Mononuclear cell (primary cell): ENCODE measurements at regions not wholly inside any gene's neighbourhood (a gene's known extent, or its start where the extent isn't known, plus 50 kb on each side); places are given as distances from the start of the nearest gene placed in this dataset.

Source experiments
- H3K27me3 ChIP-seq: 2 replicates; pipeline ENCODE4 v1.6.0; 2011; ENCODE audit warnings: low read length, control low read depth; ENCODE audit not compliant: insufficient read depth
- H3K4me1 ChIP-seq: 2 replicates; pipeline ENCODE4 v1.5.1; 2011; ENCODE audit warnings: mild to moderate bottlenecking, low read length, control low read depth; ENCODE audit not compliant: insufficient read depth
- H3K4me3 ChIP-seq: 2 replicates; pipeline ENCODE4 v1.5.1; 2011; ENCODE audit warnings: mild to moderate bottlenecking, low read length, moderate library complexity
- H3K9me3 ChIP-seq: 2 replicates; pipeline ENCODE4 v1.5.1; 2011; ENCODE audit warnings: low read depth, mild to moderate bottlenecking, control low read depth, low read length

DNA sequence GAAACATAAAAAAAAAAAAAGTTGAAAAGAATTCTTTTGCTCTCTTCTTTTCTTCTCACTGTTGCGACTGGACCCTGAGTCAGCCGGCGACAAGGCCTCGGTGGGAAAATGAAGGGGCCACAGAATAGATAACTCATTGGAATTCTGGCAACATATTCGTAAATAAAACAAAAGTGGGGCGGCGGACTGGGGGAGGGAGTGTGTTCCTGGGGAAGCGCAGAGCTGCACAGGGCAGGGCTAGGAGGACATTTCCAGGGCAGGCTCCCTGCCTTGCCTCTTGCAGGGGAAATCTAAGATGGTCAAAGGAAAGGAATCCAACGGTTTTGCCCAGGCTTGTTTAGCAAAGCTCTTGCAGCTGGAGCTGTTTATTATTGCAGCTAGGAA is 1042.8 kb upstream of the NR2F2 start:
- no peaks in the 10 kb centered on the region for H3K9me3 ChIP-seq
- peaks cover 15% of the 10 kb centered on the region for H3K27me3 ChIP-seq
- H3K4me3 ChIP-seq, result no peak overlapping the region
- no peaks in the 10 kb centered on the region for H3K4me1 ChIP-seq

DNA sequence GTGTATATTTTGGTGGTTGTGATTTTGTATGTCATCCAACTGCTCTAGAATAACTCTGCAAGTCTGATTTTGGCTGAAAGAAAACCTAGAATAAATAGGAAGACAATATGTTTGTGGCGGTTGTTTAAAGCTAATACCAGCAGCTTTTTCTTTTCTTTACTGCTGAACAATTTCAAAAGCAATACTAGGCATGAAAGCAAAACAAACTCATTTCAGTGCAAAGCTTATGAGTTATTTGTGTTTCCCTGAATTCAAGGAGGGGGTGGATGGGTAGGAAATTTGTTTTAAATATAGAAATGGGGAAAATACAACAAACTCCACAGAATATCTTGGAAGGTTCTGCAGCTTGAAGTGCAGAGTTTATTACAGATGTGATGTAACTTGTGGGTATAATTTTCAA is 1041.9 kb upstream of the NR2F2 start:
- H3K27me3 ChIP-seq, result peaks cover 24% of the 10 kb centered on the region

DNA sequence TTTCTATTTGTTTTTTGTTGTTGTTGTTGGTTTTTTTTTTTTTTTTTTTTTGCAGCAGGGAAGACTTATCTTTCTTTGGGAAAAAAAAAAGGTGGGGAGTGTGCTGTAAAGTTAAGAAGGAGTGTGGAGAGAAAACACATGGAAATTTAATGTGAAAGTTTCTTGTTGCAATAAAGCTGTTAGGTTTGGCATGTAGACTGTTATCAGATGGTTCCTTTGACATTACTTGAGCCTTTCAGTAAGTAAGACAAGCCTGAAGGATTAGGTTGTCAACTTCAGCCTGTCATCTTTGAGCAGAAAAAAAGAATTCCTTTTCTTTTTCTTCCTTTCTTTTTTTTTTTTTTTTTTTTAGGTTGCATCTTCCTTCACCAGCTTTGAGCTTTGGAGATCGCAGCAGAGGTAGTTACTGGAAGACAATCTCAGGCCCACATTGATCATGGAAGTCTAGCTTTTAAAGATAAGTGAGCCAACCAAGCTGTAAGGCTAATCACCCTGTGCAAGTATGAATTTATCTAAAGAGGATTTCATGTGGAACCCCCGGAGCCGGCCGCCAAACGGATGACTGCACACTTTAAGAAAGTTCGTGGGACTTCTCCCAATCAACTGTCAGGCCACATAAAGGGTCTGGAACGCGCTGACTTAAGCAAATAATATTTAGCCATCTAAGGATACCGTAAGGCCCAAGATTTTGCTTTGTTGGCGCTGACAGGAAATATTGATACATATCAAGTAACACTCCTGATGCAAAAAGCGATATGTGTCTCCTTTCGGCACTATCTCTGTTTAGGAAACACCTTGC is 1040.1 kb upstream of the NR2F2 start:
- Histone ChIP-seq H3K4me1 (no peaks in the 10 kb centered on the region), H3K4me3 (no peak overlapping the region), H3K27me3 (peaks cover 24% of the 10 kb centered on the region), H3K9me3 (no peaks in the 10 kb centered on the region)

More for the DNA sequence above, 1041.9 kb upstream of the NR2F2 start:
- Histone ChIP-seq H3K4me1 (no peaks in the 10 kb centered on the region), H3K4me3 (no peak overlapping the region), H3K9me3 (no peaks in the 10 kb centered on the region)

DNA sequence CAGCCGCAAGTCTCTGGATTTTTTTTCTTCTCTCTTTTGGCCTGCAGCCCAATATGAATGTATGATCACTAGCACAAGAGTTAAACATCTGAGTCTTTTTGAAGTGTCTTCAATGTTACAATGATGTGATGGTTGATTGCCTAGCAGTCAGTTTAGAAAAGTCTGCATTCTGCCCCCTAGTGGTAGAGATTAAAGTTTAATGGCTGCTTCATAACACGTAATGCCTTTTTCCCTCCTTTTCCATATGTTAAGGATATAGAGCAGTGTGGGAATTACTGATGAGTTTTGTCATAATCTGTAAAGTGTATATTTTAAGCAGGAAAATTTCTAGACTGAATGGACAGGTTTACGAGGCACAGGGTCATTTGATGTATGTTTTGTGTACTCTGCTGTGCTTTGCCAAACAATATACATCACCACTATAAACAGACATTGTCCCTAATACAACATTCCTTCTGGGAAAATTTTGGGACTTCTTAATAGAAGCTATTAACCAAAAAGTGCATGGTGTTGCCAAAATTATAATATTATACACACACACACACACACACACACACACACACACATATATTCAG is 1038.5 kb upstream of the NR2F2 start:
- Histone ChIP-seq H3K4me1 (no peaks in the 10 kb centered on the region), H3K9me3 (no peaks in the 10 kb centered on the region), H3K27me3 (peaks cover 19% of the 10 kb centered on the region), H3K4me3 (no peak overlapping the region)

DNA sequence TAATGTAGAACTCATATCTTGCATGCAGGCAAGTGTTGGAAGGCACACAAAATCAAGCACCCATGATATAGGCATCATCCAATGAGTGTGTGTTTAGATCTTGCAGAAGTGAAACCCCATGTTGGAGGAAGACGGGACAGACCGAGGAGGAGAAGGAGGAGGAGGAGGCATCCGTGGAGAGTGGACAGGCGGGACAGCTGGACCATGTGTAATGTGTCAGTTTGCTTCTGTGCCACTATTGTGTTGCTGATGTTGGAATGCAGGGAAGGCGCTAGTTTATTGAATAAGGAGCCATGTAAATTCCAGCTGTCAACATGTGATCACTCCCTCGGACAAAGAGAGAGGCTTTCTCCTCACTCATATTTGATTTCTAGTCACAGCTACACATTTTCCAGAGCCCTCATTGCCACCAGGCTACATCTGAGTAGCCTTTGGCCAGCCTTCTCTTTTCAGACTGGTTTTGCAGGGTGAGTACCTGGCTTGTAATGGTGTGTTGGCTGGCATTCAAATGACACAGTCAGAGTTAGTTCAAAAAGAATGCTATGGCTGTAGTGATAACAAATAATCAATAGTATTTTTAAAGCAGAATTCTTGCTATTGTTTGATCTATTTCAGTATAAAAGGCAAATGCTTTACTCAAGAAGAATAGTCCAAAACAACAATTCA is 1037.6 kb upstream of the NR2F2 start:
- H3K27me3 ChIP-seq, result peaks cover 22% of the 10 kb centered on the region
- no peak overlapping the region for H3K4me3 ChIP-seq
- no peaks in the 10 kb centered on the region for H3K9me3 ChIP-seq
- H3K4me1 ChIP-seq, result no peaks in the 10 kb centered on the region

DNA sequence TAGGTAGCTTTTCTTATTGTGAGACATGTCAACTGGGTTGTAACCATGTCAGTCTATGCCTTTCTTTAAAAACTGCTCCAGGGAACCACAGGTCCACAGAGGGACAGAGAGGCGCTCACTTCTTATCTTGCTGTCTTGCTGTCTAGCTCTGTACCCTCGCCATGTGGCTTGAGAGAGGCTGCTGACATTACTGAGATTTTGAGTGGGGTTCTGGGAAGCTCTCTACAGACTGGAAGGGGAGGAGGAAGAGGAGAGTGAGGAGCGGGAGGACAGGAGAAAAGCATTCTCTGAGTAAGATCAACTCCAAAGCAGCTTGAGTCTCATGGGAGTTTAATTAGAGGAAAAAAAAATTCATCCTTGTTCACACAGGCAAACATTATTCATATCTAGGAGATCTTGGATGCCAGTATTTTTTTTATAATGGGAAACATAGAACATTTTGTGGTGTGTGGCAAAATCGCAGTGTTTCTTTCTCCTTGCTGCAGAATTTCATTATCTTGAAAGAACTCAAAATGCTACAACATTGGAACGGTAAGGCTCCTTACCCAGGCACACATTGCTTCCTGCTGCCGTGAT is 1037.0 kb upstream of the NR2F2 start:
- H3K4me1 ChIP-seq, result peaks cover under 1% of the 10 kb centered on the region
- no peak overlapping the region for H3K4me3 ChIP-seq
- H3K9me3 ChIP-seq, result no peaks in the 10 kb centered on the region
- H3K27me3 ChIP-seq, result peaks cover 22% of the 10 kb centered on the region

DNA sequence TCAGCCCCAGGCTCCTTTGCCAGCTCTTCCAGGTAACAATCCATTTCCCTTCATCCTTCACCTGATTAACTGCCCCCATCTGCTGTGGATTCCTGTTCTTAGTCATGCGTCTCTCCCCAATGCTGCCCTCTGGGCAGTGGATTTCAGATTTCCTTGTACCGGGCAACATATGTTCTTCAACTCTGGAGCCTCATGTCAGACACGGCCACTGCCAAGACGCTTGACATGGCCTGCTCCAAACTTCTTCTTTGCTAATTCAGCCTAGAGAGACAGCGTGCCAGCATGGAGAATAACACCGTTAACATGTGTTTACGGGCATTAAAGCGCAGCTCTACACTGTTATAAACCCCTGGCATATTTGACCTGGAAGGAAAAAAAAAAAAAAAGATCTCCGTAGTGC is 1035.1 kb upstream of the NR2F2 start:
- Histone ChIP-seq H3K27me3 (peaks cover 22% of the 10 kb centered on the region), H3K4me1 (peaks cover 4% of the 10 kb centered on the region), H3K4me3 (no peak overlapping the region), H3K9me3 (no peaks in the 10 kb centered on the region)

DNA sequence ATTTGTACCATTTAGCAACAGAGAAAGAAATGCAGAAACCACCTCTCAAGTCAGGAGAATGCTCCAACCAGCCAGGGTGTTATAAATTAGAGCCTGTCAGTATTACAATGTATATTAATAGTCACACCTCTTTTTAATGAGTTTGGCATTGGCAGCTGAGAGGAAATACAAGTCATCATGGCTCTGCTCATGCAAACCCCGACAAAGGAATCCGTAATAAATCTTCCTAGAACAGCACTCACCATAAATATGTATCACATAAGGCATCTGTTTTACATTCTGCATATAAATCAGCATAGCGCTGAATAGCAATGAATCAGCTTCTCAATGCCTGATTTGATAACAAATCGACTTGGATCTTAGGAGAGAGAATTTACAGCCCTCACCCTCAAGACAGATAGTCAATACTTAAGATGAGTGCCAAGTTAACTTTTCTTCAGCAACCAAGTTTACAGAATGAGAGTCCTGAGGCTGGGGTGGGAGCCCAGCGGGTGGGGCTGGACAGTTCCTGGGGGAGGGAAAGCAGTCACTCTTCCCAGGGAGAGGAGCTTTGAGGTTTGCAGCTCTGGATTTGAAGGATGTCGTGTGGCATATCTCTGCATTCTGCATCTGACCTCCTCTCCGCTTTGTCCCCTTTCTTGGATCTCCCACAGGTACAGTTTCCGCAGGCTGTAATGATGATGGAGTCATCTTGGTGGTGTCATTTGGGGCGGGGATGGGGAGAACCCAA is 1034.4 kb upstream of the NR2F2 start:
- Histone ChIP-seq H3K9me3 (no peaks in the 10 kb centered on the region), H3K4me1 (peaks cover 4% of the 10 kb centered on the region), H3K27me3 (peaks cover 19% of the 10 kb centered on the region), H3K4me3 (no peak overlapping the region)

DNA sequence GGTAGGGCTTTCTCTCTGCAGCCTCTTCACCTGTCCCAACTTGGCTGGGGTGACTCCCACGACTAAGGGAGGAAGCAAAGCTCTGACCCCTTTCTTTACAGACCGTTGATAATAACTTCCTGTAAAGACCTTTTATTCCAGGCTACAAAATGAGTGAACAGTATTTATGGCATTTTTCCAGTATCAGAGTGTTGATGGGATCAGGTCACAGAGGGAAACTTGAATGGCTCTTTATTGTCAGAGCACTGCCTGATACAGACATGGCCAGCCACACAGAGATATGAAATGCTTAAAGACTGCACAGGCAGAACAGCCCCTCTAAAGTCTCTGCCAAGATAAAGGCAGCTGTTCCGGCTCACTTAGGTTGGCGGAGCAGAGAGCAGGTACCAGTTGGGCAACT is 1033.9 kb upstream of the NR2F2 start:
- Histone ChIP-seq H3K4me1 (peaks cover 4% of the 10 kb centered on the region), H3K27me3 (peaks cover 19% of the 10 kb centered on the region), H3K9me3 (no peaks in the 10 kb centered on the region), H3K4me3 (no peak overlapping the region)

DNA sequence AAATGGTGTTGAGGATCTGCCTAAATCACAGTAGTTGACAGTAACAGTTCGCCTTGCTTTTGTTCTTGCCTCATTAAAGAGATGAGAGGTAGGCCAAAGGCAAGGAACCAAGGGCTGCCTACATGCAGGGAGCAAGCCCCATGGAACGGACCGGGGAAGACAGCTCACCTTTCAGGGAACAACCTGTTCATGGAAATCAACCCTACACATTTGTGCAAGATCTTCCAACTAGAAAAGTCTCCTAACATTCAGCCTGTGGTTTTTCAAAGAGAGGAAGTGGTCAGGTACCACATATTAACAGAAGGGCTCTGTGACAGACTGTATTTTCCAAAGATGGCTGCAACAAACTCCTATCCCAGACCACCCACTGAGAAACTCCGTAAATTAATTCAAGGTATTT is 1031.8 kb upstream of the NR2F2 start:
- Histone ChIP-seq H3K4me1 (peaks cover 4% of the 10 kb centered on the region), H3K4me3 (no peak overlapping the region), H3K9me3 (no peaks in the 10 kb centered on the region), H3K27me3 (peaks cover 10% of the 10 kb centered on the region)

DNA sequence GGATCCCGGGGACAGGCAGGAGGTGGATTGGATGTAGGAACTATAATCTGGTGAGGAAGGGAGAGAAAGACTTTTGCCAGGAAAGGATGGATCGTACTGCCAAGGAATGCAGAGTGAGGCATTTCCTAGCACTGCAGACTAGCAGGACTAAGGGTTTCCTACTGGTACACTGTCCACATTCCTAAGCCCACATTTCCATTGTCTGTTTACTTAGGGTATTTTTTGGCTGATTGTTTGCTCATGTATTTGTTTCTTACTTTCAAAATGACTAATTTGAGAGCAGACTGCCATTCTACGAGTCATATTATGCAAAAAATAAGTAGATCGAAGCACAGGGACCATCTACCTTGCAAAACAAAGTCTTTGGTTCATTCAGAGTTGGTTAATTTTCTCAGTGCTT is 1029.5 kb upstream of the NR2F2 start:
- H3K4me3 ChIP-seq, result no peak overlapping the region
- H3K9me3 ChIP-seq, result no peaks in the 10 kb centered on the region
- H3K27me3 ChIP-seq, result peaks cover 6% of the 10 kb centered on the region
- H3K4me1 ChIP-seq, result peaks cover 4% of the 10 kb centered on the region

DNA sequence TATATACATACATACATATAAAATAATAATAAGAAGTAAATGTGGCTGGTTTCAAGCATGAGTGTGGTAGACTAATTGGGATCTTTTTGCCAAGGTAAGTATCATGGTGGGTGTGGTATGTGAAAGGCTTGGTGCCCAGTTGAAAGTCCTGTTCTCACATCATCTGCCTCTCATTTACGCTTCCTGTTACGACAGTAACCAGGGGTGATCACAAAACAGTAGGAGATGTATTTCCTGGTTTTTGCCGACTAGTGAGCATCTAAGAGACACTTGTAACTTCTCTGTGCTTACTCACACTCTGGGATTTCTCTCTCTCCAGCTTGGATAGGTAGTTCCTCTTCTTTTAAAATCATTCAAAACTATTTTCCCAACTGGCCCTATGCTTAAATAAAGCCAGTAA is 1028.3 kb upstream of the NR2F2 start:
- Histone ChIP-seq H3K4me3 (no peak overlapping the region), H3K4me1 (peaks cover 4% of the 10 kb centered on the region), H3K27me3 (peaks cover 6% of the 10 kb centered on the region), H3K9me3 (no peaks in the 10 kb centered on the region)

DNA sequence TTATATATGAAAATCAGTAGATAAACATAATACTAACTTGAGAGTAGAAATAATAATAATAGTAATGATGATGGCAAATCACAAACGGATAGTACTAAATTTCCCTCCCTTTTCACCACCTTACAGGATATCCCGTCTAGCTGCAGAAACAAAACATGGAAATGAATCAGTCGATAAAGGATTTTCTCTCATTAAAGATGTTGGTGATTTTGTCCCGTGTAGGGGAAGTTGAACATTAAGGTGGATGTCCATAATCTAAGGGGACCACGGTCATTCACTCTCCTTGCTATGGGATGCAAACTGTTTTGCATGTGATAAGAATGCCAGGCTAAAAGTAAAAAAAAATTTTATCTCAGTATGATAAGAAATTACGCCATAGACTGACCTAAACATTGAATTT is 1027.7 kb upstream of the NR2F2 start:
- H3K27me3 ChIP-seq, result peaks cover 4% of the 10 kb centered on the region
- H3K4me3 ChIP-seq, result no peak overlapping the region
- H3K9me3 ChIP-seq, result no peaks in the 10 kb centered on the region
- peaks cover 4% of the 10 kb centered on the region for H3K4me1 ChIP-seq

DNA sequence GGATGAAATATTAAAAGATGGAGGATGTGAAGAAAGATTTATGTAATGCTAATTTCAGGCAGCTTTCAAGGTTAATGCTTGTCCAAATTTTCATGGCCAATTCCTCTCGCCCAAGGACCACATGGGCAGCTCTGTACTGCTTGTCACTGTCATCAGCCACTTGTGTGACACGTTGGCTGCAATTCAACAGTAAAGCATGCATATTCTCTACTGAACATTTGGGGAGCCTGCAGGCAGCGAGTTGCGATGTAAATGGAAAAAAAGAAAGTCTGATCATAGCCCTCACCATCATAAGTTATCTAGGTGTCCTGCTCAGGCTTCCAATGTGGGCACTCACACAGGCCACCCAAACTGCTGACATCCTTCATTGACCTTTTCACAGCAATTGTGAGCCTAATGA is 1026.8 kb upstream of the NR2F2 start:
- Histone ChIP-seq H3K4me1 (peaks cover 1% of the 10 kb centered on the region), H3K27me3 (peaks cover under 1% of the 10 kb centered on the region), H3K9me3 (no peaks in the 10 kb centered on the region), H3K4me3 (no peak overlapping the region)
